ENCODE measurements at regions not wholly inside any gene's neighbourhood (a gene's known extent, or its start where the extent isn't known, plus 50 kb on each side); places are given as distances from the start of the nearest gene placed in this dataset.

- DNase-seq (ENCODE audit: low spot score), result no peak
- Histone ChIP-seq H2AFZ (ENCODE audit: low read length) (no peak overlapping the region), H4K20me1 (ENCODE audit: insufficient read depth, low read length) (no peaks in the 10 kb centered on the region), H3K36me3 (ENCODE audit: insufficient read depth, low read length) (no peaks in the 10 kb centered on the region), H3K4me1 (ENCODE audit: insufficient read depth, low read length, poor library complexity, severe bottlenecking) (no peaks in the 10 kb centered on the region), H3K79me2 (ENCODE audit: insufficient read depth, low read depth, low read length) (no peaks in the 10 kb centered on the region), H3K27ac (ENCODE audit: low read depth, low read length, poor library complexity, severe bottlenecking) (no peak overlapping the region), H3K9me2 (ENCODE audit: insufficient read depth, low read length) (no peaks in the 10 kb centered on the region), H3K4me3 (ENCODE audit: low read depth, low read length, poor library complexity, severe bottlenecking) (no peak overlapping the region), H3K9me3 (ENCODE audit: low read length) (no peaks in the 10 kb centered on the region), H3K4me2 (ENCODE audit: low read length) (no peak overlapping the region)
- POLR2A ChIA-PET, result no interaction called here
- BruUV-seq (replicated peaks), result no TSS peak
- intact Hi-C loops (cut with micrococcal nuclease; ENCODE audit: unreplicated experiment), result no loop called here
- no peak for TF ChIP-seq EZH2phosphoT487 (IDR thresholded peaks at IDR 0.05; ENCODE audit: borderline replicate concordance, low read depth, low read length)
- TF ChIP-seq CTCF (conservative IDR thresholded peaks at IDR 0.05; ENCODE audit: low read length), result no peak
- CTCF ChIA-PET (ENCODE audit: unreplicated experiment), result no interaction called here
Observed at GRCh38 chr10:108817584-108817983, 1105.7 kb downstream of the XPNPEP1 start.

GRCh38 chr10:108817135-108817534 is 1106.2 kb downstream of the XPNPEP1 start:
- Histone ChIP-seq H4K20me1 (ENCODE audit: insufficient read depth, low read length) (no peaks in the 10 kb centered on the region), H3K9me3 (ENCODE audit: low read length) (no peaks in the 10 kb centered on the region), H3K27ac (ENCODE audit: low read depth, low read length, poor library complexity, severe bottlenecking) (no peak overlapping the region), H3K79me2 (ENCODE audit: insufficient read depth, low read depth, low read length) (no peaks in the 10 kb centered on the region), H2AFZ (ENCODE audit: low read length) (no peak overlapping the region), H3K4me2 (ENCODE audit: low read length) (no peak overlapping the region), H3K9me2 (ENCODE audit: insufficient read depth, low read length) (no peaks in the 10 kb centered on the region), H3K4me3 (ENCODE audit: low read depth, low read length, poor library complexity, severe bottlenecking) (no peak overlapping the region), H3K4me1 (ENCODE audit: insufficient read depth, low read length, poor library complexity, severe bottlenecking) (no peaks in the 10 kb centered on the region), H3K36me3 (ENCODE audit: insufficient read depth, low read length) (no peaks in the 10 kb centered on the region)
- CTCF ChIA-PET (ENCODE audit: unreplicated experiment), result no interaction called here
- intact Hi-C loops (cut with micrococcal nuclease; ENCODE audit: unreplicated experiment), result no loop called here
- no peak for DNase-seq (ENCODE audit: low spot score)
- no TSS peak for BruUV-seq (replicated peaks)
- no peak for TF ChIP-seq CTCF (conservative IDR thresholded peaks at IDR 0.05; ENCODE audit: low read length)
- TF ChIP-seq EZH2phosphoT487 (IDR thresholded peaks at IDR 0.05; ENCODE audit: borderline replicate concordance, low read depth, low read length), result no peak
- POLR2A ChIA-PET, result interaction anchor here (0.6 kb wide), 1 partner anchor 919 kb away, joined by 3 read pairs; no protein-coding TSS in a partner anchor

- CTCF ChIA-PET (ENCODE audit: unreplicated experiment), result no interaction called here
- POLR2A ChIA-PET, result no interaction called here
- intact Hi-C loops (cut with micrococcal nuclease; ENCODE audit: unreplicated experiment), result no loop called here
Observed at GRCh38 chr10:108812906-108813305, 1110.4 kb downstream of the XPNPEP1 start.

More at GRCh38 chr10:108812906-108813305, 1110.4 kb downstream of the XPNPEP1 start:
- no peaks in the 10 kb centered on the region for H3K4me1 ChIP-seq (ENCODE audit: insufficient read depth, low read length, poor library complexity, severe bottlenecking)
- no peak for TF ChIP-seq EZH2phosphoT487 (IDR thresholded peaks at IDR 0.05; ENCODE audit: borderline replicate concordance, low read depth, low read length)
- TF ChIP-seq CTCF (conservative IDR thresholded peaks at IDR 0.05; ENCODE audit: low read length), result no peak
- no peaks in the 10 kb centered on the region for H3K9me2 ChIP-seq (ENCODE audit: insufficient read depth, low read length)
- DNase-seq (ENCODE audit: low spot score), result no peak
- no peaks in the 10 kb centered on the region for H3K36me3 ChIP-seq (ENCODE audit: insufficient read depth, low read length)
- H2AFZ ChIP-seq (ENCODE audit: low read length), result no peak overlapping the region
- H3K9me3 ChIP-seq (ENCODE audit: low read length), result no peaks in the 10 kb centered on the region
- H4K20me1 ChIP-seq (ENCODE audit: insufficient read depth, low read length), result no peaks in the 10 kb centered on the region
- no peak overlapping the region for H3K4me2 ChIP-seq (ENCODE audit: low read length)
- H3K4me3 ChIP-seq (ENCODE audit: low read depth, low read length, poor library complexity, severe bottlenecking), result no peak overlapping the region
- no peak overlapping the region for H3K27ac ChIP-seq (ENCODE audit: low read depth, low read length, poor library complexity, severe bottlenecking)
- no peaks in the 10 kb centered on the region for H3K79me2 ChIP-seq (ENCODE audit: insufficient read depth, low read depth, low read length)
- BruUV-seq (replicated peaks), result no TSS peak

Data from OCI-LY7 (cell line).